ENCODE measurements at regions not wholly inside any gene's neighbourhood (a gene's known extent, or its start where the extent isn't known, plus 50 kb on each side); places are given as distances from the start of the nearest gene placed in this dataset.

DNA sequence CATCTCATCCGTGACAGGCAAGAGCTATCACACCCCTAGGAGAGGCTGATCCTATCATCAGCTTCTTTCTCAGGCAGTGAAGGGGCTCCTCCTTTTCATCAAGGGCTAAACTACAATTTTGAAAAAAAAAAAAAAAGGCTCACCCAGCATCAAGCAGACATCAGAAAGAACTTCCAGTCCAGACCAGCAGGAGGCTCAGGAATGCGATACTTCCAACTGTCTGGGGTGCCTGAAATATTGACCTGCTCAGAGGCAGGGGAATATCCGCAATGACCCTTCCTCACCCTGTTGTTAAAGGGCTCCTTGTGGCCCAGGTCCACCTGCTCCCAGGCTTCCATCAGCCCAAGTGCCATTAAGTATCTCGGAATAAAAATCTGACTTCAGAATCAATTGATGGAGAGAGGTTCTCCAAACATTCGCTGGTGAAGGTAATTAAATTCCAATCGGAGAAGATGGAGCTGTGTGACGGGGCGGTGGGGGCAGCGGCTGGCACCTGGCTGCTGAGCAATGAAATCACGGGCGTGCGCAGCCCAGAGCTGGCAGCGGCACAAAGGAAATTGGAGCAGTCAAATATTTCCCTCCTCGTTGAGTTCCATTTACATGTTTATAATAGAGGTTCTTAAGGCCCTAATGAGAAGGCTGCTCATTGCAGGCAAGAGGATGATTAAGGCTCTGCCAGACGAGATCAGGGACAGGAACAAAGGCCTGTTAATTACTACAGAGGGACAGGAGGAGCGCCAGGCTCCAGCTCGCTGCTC is 69.0 kb upstream of the THY1 start:
- DNase-seq (ENCODE audit: low spot score): no peak

GRCh38 chr11:119490253-119491006 is 67.5 kb upstream of the THY1 start:
- no peak for DNase-seq (ENCODE audit: low spot score)

DNA sequence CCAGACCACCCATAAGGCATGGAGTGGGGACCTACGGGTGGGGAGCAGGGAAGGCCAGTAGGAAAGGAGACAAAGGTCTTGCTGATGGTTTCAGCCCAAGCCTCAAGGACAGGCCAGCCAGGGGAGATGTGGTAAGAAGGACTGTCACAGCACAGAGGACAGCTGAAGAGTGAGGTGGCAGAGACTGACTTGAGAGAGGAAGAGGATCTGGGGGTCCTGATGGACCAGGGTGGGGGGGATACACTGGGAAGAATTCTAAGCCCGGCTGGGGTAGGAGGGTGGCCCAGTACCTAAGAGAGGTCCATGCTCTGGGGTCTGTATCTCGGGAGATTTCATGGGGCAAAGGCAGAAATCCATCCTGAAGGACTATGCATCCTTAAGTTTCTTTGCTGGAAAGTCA is 66.1 kb upstream of the THY1 start:
- no peak for DNase-seq (ENCODE audit: low spot score)

- no peak for DNase-seq (ENCODE audit: low spot score)
Observed at GRCh38 chr11:119488256-119488995, 65.5 kb upstream of the THY1 start.

DNA sequence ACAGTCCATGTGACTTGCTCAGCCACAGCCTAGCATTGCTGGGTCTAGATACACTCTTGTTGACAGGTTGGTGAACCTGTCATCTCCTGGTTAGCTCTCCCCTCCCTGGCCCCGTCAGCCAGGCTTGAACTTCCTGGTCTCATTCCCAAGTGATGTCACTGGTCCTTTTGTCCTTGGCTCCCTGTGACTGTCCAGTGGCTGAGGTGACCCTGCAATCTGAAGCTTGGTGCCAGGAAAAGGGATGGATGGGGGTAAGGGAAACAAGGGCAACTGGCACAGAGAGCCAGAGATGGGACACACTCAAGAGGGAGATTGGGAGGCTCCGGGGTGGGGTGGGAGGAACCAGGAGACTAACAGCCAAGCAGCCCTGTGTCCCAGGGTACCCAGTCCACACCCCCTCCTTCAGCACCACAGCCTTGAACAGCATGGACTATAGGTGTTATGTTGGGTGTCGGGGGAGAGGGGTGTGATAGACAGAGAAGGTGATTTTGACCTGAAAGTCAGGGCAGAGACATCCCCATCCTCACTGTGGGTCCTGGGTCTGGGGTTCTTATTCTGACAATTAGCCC is 63.8 kb upstream of the THY1 start:
- no peak for DNase-seq (ENCODE audit: low spot score)

GRCh38 chr11:119486016-119486415 is 63.0 kb upstream of the THY1 start:
- DNase-seq (ENCODE audit: low spot score): no peak

GRCh38 chr11:119484741-119485605 is 62.0 kb upstream of the THY1 start:
- no peak for DNase-seq (ENCODE audit: low spot score)

DNA sequence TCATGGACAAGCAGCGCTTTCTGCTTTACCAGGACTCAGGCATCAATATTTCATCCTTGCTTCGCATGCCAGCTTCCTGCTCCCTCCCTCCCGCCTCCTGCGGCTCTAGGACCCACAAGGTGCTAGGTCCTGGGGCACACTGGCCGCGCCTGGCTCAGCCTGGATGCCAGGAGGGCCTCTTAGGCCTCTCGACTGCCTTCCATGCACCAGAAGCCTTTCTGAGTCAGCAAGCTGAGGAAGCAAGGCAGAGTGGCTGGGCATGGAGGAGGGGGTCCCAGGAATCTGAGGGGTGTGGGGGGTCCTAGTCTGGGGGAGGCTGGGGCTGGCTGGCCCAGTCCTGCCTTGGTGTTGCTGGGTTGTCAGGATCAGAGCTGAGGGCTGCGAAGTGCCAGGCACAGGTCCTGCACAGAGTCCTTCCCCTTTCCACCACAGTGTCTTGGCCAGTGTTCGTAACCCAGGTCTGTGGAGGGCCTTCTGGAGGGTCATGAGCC is 61.0 kb upstream of the THY1 start:
- no peak for DNase-seq (ENCODE audit: low spot score)

GRCh38 chr11:119483341-119483880 is 60.4 kb upstream of the THY1 start:
- DNase-seq (ENCODE audit: low spot score): no peak

DNA sequence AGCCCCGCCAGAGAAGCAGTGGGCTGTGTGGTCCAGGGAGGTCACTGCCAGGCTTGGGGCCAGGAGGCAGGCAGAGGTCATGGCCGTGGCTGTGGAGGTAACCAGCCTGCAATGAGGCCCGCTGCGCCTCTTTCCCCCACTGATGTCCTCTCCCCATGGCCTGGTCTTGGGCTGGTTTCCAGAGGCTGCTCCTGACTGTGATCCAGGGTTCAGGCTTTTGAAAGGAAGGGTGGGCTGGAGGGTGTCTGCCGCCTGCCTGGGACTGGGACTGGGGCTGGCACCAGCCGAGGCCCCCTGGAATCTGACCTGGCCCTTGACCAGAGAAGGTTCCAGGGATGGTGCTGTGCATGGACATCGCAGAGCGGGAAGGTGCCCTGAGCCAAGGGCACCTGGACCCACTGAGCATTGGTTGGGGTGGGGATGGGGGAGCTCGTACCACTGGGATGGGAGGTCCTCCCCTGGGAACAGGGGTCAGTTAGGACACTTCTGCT is 59.6 kb upstream of the THY1 start:
- no peak for DNase-seq (ENCODE audit: low spot score)

GRCh38 chr11:119481667-119482400 is 58.9 kb upstream of the THY1 start:
- DNase-seq (ENCODE audit: low spot score): peak; percentile 31

DNA sequence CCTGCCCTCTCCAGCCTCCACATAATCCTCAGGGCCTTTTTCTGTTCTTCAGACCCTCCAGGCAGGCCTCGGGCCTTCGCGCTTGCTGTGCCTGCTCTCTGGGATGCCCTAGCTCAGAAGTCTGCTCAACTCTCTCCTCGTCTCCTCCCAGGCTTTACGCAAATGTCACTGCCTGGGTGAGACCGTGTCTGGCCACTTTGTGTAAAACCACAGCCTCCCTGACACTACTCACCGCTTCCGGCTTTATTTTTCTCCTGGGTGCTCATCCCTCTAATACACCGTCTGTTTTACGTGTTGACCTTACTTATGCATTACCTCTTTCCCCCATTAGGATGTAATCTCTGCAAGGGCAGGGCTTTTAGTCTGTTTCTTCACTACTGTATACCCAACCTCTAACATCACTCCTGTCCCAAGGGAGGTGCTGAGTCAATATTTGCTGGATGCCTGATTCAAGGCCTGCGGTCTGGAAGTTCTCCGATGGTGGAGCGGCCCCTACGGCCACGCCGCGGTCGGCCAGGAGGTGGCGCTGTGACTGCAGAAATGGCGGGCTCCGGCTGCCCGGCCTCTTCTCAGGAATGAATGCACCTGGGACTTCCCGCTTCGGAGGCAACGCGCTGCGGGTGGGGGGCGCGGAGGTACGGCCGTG is 58.2 kb upstream of the THY1 start:
- DNase-seq (ENCODE audit: low spot score): peak; percentile 98

GRCh38 chr11:119480380-119481020 is 57.5 kb upstream of the THY1 start:
- DNase-seq (ENCODE audit: low spot score): no peak

DNA sequence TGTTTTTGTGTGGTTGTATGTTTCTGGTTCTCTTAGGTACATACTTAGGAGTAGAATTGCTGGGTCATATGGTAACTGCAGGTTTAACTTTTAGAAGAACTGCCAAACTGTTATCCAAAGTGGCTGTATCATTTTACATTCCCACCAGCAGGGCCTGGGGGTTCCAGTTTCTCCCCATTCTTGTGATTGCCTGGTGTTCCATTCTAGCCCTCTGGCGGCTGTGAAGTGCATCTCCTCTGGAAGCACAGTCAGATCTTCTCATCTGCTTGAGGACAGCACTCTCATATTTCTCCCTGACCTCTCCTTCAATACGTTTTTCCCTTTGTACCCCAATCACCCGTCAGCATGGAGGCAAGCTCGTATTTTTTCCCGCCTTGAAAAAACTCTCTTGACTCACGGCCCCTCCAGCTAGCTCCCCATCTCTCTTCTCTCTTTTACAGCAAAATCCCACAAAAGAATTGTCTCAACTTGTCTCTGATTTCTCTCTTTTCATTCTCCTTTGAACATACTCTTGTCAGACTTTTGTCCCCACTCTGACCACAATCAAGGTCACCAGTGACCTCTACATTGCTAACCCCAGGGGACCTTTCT is 56.8 kb upstream of the THY1 start:
- peak; percentile 56 for DNase-seq (ENCODE audit: low spot score)

DNA sequence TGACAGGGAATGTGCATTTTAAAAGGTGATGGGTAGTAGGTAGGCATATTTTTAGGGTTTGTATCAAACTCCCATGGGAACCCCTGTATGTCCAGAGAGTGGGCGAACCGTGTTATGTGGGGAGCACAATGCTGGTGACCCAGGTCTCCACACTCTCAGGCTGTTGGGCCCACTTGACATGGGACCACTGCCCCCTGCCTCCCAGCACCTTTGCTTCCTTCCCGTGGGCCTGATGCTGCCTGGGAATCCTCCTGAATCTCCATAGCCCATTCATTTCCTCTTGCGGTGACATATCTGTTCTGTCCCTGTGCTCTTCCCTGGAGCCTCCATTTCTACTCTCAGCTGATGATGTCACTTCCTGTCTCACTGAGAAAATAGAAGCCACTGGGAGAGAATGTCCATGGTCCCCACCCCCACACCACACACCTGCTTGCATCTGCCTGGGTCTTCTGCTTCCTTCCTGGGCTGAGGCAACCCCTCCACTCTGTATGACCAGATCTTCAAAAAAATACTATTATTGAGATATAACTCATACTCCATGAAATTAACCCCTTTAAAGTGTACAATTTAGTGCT is 55.8 kb upstream of the THY1 start:
- DNase-seq (ENCODE audit: low spot score): no peak

DNA sequence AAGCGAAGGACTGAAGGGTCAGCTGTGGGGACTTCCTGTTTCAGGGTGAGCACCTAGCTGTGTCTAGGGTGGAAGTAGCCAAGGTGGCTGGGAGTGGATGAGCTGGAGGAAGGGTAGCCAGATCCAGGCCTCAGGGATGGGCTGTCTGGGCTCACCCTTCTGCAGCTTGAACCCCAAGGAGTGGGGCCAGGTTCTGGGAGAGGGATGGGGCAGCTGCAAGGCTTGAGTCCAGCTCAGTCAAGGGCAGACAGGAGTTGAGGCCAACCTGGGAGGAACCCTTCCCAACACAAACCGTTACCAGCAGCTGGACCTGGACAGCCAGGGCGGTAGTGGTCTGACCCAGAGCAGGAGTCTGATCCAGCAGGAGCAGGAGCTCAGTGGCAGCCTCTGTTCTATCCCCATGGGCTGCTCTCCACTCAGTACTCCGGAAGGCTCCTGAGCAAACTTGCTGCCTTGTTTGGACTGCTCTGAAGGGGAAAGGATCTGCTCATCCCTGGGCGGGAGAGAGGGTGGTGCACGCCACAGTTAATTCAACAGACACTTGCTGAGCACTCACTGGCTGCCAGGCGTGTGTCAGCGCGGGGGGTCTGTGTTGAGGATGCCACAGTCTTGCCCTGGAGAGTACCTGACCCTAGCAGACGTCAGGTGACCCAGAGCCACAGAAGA is 53.8 kb upstream of the THY1 start:
- no peak for DNase-seq (ENCODE audit: low spot score)

DNA sequence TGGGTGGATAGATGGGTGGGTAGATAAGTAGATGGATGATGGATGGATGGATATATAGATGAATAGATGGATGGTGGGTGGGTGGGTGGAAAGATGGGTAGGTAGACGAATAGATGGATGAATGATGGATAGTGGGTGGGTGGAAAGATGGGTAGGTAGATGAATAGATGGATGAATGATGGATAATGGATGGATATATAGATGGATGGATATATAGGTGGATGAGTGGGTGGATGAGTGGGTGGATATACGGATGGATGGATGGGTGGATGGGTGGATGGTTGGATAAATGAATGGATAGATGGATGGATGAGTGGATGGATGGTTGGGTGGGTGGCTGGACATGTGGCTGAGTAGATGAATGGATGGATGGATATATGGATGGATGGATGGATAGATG is 53.1 kb upstream of the THY1 start:
- no peak for DNase-seq (ENCODE audit: low spot score)

All from AG20443 (cell line).